Stimulated activated CD4-positive, alpha-beta T cell treated with anti-CD3 and anti-CD28 coated beads, Interleukin-4, amount 100 ng/mL, for 24 hours (primary cell): ENCODE measurements at regions not wholly inside any gene's neighbourhood (a gene's known extent, or its start where the extent isn't known, plus 50 kb on each side); places are given as distances from the start of the nearest gene placed in this dataset.

ENCODE experiments used
- DNase-seq: peaks from one replicate; pipeline ENCODE4 v3.0.0-alpha.2; 2020

GRCh38 chr5:81914696-81915095, 57.1 kb upstream of the ATG10 start:
- DNase-seq, result no peak

GRCh38 chr5:81912933-81913332, 58.9 kb upstream of the ATG10 start:
- DNase-seq, result no peak

DNA sequence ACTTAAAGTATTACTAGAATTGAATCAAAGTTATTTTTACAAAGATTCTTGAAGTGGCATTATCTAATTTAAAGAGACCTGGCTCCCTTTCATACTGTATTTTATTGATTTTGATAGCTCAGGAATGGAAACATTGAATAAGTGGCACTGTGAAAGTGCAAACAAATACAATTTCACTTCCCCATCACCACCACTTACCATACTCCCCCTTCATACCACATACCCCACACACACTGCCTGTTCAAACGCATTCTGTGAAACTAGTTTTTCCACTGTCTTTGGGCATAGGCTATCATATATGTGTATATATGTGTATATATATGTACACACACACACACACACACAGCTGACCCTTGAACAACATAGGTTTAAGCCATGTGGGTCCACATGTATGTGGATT, 62.1 kb upstream of the ATG10 start:
- DNase-seq, result no peak

DNA sequence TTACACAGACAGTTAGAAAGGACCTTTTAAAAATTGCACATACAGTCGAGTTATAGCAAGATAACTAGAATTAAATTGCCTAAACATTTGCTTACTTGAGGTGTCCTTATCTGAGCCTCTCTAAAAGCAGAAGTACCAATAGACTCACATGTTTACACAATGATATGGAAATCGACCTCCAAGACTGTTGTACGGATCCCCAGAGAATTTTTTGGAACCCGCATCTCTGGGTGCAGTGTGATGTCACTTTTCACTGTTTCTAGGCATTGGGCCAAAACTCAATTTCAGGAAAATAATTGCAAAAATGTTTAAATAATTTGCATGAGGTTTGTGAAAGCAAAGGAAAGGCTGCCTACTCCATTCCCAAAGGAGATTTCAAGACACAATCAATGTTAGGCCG, 63.1 kb upstream of the ATG10 start:
- DNase-seq, result no peak

DNA sequence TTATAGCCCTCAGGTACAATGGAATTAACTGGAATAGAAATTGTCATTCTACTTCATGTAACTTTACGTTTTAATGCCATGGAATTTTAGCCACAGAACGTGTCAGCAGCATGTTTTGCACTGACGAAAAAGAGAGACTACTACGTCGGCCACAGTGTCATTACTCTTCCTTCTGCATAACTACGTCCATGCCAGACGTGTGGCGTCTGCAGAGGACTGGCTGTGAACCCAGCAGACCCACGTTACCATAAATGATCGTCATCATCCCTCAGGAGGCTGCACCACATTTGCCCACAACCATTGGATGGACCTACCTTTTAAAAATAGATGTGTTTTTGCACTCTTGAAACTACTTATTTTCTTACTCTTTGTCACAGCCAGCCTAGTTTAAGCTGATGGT, 63.8 kb upstream of the ATG10 start:
- DNase-seq, result no peak

- no peak for DNase-seq
Observed at GRCh38 chr5:81907012-81907635, 64.7 kb upstream of the ATG10 start.

DNA sequence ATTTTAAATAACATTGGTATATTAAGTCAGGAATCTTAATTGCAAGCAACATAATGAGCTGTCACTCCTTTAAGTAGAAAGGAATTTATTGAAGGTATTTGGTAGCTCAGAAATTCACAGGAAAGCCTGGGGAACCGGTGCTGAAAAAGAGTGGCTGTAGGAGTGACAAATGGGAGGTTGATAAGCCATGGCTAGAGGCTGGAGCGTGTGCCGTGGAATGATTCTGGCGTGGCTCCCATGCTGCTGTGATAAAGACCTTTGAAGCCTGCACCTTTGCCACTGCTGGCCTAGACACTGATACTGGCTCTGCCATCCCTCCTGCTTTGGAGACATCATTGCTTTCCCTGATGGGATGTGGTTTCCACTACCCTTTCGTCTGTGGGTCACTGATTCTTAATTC, 65.7 kb upstream of the ATG10 start:
- DNase-seq, result no peak

DNA sequence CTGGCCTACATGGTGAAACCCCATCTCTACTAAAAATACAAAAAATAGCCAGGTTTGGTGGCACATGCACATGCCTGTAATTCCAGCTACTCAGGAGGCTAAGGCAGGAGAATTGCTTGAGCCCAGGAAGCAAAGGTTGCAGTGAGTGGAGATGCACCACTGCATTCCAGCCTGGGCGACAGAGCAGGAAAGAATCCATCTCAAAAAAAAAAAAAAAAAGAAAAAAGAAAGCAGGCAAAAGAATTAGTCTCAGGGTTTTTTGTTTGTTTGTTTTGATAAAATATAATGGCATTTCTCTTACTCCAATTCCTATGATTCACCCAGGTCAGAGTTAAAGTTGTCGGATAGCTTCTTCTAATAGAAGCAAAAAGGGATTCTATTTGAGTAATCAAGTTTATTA, 67.0 kb upstream of the ATG10 start:
- no peak for DNase-seq

GRCh38 chr5:81904166-81904565, 67.7 kb upstream of the ATG10 start:
- DNase-seq, result no peak

DNA sequence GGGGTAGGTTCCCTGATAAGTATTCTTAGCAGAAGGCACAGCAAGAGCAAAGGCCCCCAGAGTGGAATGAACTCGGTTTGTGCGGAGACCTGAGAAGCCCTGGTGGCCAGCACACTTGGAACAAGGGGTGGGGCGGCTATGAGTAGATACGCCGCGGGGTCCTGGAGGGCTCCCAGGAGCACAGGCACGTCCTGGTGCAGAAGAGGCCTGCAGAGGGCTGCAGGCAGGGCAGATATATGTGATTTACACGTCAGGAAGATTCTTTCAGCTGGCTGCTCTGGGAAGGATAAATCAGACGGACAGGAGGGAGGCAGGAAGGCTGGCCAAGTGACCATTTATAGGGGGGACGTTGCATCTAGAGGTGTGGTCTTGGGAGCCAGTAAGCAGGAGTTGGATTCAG, 70.2 kb upstream of the ATG10 start:
- DNase-seq, result no peak

DNA sequence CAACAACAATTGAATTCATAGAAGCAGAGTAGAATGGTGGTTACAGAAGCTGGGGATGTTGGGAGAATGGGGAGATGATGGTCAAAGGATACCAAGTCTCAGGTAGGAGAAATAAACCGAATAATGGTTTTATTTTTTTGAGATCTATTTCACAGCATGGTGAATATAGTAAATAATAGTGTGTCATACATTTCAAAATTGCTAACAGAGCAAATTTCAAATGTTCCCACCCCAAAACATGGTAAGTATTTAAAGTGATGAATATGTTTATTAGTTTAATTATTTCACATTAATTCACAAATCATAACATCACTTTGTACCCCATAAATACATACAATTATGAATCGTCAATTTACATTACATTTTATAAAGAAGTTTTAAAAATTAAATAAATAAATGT, 72.7 kb upstream of the ATG10 start:
- DNase-seq, result no peak

GRCh38 chr5:81898403-81898802, 73.4 kb upstream of the ATG10 start:
- no peak for DNase-seq

- no peak for DNase-seq
Observed at GRCh38 chr5:81896764-81897163, 75.1 kb upstream of the ATG10 start.

GRCh38 chr5:81895307-81895706, 76.5 kb upstream of the ATG10 start:
- no peak for DNase-seq

GRCh38 chr5:81893961-81894360, 77.9 kb upstream of the ATG10 start:
- no peak for DNase-seq

DNA sequence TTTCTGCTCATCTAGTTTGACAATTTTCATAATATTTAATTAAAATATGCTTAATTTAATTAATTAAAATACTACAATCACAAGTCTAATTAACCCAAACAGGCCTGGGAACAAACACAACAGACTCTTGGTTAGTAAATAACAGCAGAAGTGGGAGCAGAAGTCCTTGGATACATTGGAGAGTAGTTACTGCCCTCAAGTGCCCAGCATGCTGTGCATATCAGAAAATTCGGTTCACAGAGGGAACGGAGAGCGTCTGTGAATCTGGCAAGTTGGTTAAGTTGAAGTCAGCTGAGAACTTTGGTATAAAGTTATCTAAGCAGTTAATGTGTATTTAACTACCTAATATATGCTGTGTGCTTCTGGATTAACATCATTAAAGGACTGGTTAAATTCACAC, 87.0 kb upstream of the ATG10 start:
- no peak for DNase-seq

- no peak for DNase-seq
Observed at GRCh38 chr5:81883371-81883770, 88.5 kb upstream of the ATG10 start.

DNA sequence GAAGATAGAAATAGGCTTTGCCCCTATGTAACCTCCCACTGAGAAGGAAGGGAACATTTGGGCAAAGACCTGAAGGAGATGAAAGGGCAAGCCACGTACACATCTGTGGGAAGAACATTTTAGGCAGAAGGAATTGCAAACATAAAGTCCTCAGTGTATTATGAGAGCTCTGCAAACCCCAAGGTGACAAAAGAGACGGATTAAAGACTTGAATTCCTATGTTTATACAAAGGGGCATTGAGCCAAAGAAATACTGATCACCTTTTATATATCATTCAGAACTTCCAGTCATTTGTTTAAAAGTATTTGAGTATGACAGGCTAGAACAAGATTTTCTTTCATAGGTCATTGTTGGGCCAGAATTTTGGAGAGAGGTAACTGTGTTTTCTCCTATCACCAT, 90.2 kb upstream of the ATG10 start:
- DNase-seq, result no peak

DNA sequence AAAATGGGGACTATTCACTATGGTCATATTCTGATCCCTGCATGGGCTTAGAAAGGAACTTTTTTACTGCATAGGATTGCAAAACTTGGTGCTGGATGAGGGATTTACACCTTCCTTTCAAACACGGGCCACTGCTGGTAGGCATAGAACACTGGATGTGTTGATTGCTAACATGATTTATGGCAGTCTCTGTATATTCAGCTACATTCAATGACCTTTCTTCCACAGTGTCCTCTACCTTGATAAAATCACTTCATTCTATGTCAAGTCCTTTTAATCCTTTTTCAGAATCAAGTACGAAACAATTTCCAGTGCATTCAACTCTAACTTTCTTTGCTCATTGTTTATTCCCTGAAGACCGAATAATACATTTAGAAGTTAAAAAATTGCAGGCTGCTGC, 91.9 kb upstream of the ATG10 start:
- DNase-seq, result no peak

DNA sequence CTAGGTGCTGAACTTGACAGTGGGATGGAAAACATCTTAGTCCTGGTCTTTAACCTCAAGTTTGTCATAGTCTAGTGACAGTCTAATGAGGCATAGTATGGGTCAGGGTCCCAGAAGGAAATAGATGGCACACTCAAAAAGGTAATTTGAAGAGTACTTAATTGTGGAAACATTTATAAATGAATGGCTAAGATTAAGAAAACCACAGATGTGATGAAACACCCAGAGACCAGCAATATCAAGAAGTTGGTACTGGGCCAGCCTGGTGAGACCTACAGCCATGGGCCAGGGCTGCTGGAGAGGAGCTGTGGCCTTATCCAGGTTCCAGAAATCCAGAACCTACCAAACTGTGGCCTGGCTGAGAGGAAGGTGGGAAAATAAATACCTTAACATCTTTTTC, 93.5 kb upstream of the ATG10 start:
- no peak for DNase-seq

- no peak for DNase-seq
Observed at GRCh38 chr5:81866994-81867393, 104.8 kb upstream of the ATG10 start.

- no peak for DNase-seq
Observed at GRCh38 chr5:81860778-81861177, 109.9 kb upstream of the SSBP2 start.

DNA sequence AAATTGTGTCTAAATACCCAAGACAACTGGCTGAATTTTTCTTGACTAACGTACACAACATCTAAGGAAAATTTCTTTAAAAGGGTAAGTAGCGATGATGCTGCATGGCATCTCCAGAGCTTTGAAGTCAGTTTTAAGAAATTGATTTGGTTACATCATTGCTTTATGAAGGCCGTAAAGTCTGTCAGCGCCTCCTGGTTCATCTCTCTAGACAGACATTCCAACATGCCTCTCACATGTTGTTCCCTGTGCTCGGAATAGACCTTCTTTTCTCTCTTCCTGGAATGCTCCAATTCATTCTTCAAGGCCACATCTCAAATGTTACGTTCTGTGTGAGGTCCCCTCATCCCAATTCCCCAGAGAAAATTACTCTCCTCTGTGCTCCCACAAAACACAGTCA, 108.7 kb upstream of the SSBP2 start:
- DNase-seq, result no peak

DNA sequence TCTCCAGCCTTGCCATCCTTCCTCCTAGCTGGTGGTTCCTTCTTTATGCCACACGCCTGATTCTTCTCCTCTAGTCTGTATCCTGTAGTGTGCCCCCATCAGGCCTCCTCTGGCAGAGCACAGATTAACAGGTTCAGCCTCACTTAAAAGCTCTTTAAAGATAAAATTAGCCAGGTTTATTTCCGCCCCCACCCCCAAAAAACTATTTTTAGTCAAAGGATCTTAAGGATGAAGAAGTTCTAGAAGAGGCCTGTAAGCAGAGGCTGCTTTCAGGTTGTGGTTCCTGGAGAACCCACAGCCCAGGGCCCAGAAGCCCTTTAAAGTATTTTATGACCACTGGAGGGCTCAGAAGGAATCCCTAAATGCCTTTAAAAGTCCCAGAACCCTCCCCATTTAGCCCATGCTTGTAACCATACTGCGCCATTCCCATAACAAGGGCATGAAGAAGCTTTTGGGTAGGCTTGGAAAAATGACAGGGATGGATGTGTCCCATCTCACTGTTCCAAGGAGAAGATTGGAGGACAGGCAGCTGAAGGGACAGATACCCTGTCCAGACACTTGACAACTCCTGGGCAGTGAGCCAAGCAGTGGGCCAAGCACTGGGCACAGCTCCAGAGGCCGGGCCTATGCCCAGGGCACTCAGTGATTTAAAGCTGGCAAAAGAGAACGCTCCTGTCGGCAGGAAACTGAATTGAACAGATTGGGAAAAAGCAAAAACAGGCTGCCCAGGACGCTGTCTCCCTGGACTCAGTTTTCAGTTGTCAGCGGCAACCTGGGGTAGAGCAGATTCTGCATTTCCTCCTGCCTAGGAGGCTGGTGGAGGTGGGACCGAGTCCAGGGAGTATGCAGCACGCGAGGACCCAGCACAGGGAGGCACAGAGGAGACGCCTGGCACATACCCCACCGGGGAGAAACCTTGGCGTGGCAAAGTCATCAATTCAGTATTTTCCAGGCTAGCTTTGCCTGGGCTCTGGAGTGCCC, 106.3 kb upstream of the SSBP2 start:
- DNase-seq, result no peak

GRCh38 chr5:81855591-81855990, 104.7 kb upstream of the SSBP2 start:
- DNase-seq, result no peak
